Kidney (tissue), 13 donors: ENCODE measurements at regions not wholly inside any gene's neighbourhood (a gene's known extent, or its start where the extent isn't known, plus 50 kb on each side); places are given as distances from the start of the nearest gene placed in this dataset.

ENCODE experiments used
- DNase-seq, 5 donors: peaks; one replicate each; pipeline ENCODE4 v3.0.0-alpha.2; 2013 to 2020
- FAIRE-seq: peaks from 2 replicates; lab custom pipeline; 2012; peaks lifted over from hg19 to GRCh38; lab: Jason Lieb, UNC
- H3K27ac ChIP-seq, 2 donors: one replicate each; pipeline ENCODE4 v1.7.0; 2013; ENCODE audit warnings: low read depth in 2 of 2, low read length in 2 of 2, inconsistent platforms in 1 of 2
- H3K27me3 ChIP-seq: one replicate; pipeline ENCODE4 v1.7.1; 2013; ENCODE audit warnings: low read length, inconsistent platforms; ENCODE audit not compliant: control insufficient read depth, insufficient read depth
- H3K36me3 ChIP-seq, 3 donors: one replicate each; pipeline versions ENCODE4 v1.7.0 to v1.7.1; 2013; ENCODE audit warnings: low read length in 3 of 3, control low read depth in 1 of 3, inconsistent platforms in 1 of 3; ENCODE audit not compliant: insufficient read depth in 3 of 3, control insufficient read depth in 2 of 3
- H3K4me1 ChIP-seq, 3 donors: one replicate each; pipeline versions ENCODE4 v1.7.0 to v1.7.1; 2013; ENCODE audit warnings: low read length in 3 of 3, inconsistent platforms in 1 of 3, low read depth in 1 of 3; ENCODE audit not compliant: control insufficient read depth in 2 of 3, insufficient read depth in 2 of 3
- H3K4me3 ChIP-seq, 3 donors: one replicate each; pipeline versions ENCODE4 v1.7.0 to v1.8.1; 2013; ENCODE audit warnings: low read length in 3 of 3, control low read depth in 1 of 3, inconsistent platforms in 1 of 3
- H3K9ac ChIP-seq, 3 donors: one replicate each; pipeline versions ENCODE4 v1.7.0 to v1.7.1; 2013; ENCODE audit warnings: low read length in 3 of 3, control low read depth in 1 of 3, inconsistent platforms in 1 of 3
- H3K9me3 ChIP-seq, 3 donors: one replicate each; pipeline versions ENCODE4 v1.7.0 to v1.7.1; 2013; ENCODE audit warnings: low read length in 3 of 3, control low read depth in 1 of 3, inconsistent platforms in 1 of 3; ENCODE audit not compliant: control insufficient read depth in 2 of 3, insufficient read depth in 1 of 3
- CTCF ChIP-seq: IDR thresholded peaks from 3 replicates; pipeline ENCODE4 v1.5.1; 2012; ENCODE audit warnings: mild to moderate bottlenecking, moderate library complexity, borderline replicate concordance; ENCODE audit not compliant: insufficient read depth; ENCODE audit errors: extremely low read depth
- intact Hi-C: fragments of 100-400 bp; cut with DNase I; formaldehyde crosslinking; loops from one replicate; pipeline ENCODE4 v1.11.1; 2022
- donor health status: control.
- donor health status: control.
- donor health status: control.
- donor health status: control.
- donor health status: control.
- donor health status: DM: yes; HTN: yes; CAD: no.
- donor health status: Normal renal cell carcinoma (clear cell type).

- intact Hi-C loops: loop anchor here (10.0 kb wide), 1 partner anchor 117 kb away; a partner anchor contains a TSS
- Histone ChIP-seq H3K36me3 (no peaks in the 10 kb centered on the region), H3K9ac (no peak overlapping the region), H3K4me3 (no peak overlapping the region), H3K9me3 (no peaks in the 10 kb centered on the region), H3K27ac (no peak overlapping the region), H3K4me1 (no peaks in the 10 kb centered on the region), H3K27me3 (no peaks in the 10 kb centered on the region)
- FAIRE-seq: no peak
- DNase-seq: peak in 1 of 5 donors; percentile 41
- TF ChIP-seq CTCF: no peak
Observed at GRCh38 chr16:11408216-11408615, 63.0 kb downstream of the RMI2 start.

- peak in 1 of 5 donors; percentile 49 for DNase-seq
- Histone ChIP-seq H3K4me1 (no peaks in the 10 kb centered on the region), H3K27me3 (no peaks in the 10 kb centered on the region), H3K9ac (no peak overlapping the region), H3K4me3 (no peak overlapping the region), H3K9me3 (no peaks in the 10 kb centered on the region), H3K36me3 (no peaks in the 10 kb centered on the region), H3K27ac (no peak overlapping the region)
- TF ChIP-seq CTCF: no peak
- no peak for FAIRE-seq
- intact Hi-C loops: loop anchor here (10.0 kb wide), 1 partner anchor 115 kb away; a partner anchor contains a TSS
Observed at GRCh38 chr16:11409398-11409797, 64.1 kb downstream of the RMI2 start.

- intact Hi-C loops: no loop called here
- TF ChIP-seq CTCF: no peak
- no peak for FAIRE-seq
Observed at GRCh38 chr16:11410376-11411058, 65.3 kb downstream of the RMI2 start.

More at GRCh38 chr16:11410376-11411058, 65.3 kb downstream of the RMI2 start:
- H3K4me1 ChIP-seq: no peaks in the 10 kb centered on the region
- no peak overlapping the region for H3K27ac ChIP-seq
- no peaks in the 10 kb centered on the region for H3K36me3 ChIP-seq
- no peak overlapping the region for H3K9ac ChIP-seq
- H3K9me3 ChIP-seq: no peaks in the 10 kb centered on the region
- DNase-seq: no peak
- H3K27me3 ChIP-seq: no peaks in the 10 kb centered on the region
- no peak overlapping the region for H3K4me3 ChIP-seq
